ENCODE measurements at regions not wholly inside any gene's neighbourhood (a gene's known extent, or its start where the extent isn't known, plus 50 kb on each side); places are given as distances from the start of the nearest gene placed in this dataset.

- Histone ChIP-seq H3K4me3 (ENCODE audit: low read length) (no peak overlapping the region), H3K9me3 (ENCODE audit: control insufficient read depth in 1 of 2, insufficient read depth in 1 of 2, low read length in 2 of 2) (no peaks in the 10 kb centered on the region), H3K27me3 (ENCODE audit: control insufficient read depth in 1 of 2, insufficient read depth in 2 of 2, low read length in 2 of 2) (peaks cover 0 to 3% of the 10 kb centered on the region in 2 experiments), H3K36me3 (ENCODE audit: insufficient read depth, low read length) (no peaks in the 10 kb centered on the region), H3K27ac (ENCODE audit: low read depth in 1 of 2, low read length in 2 of 2) (no peak overlapping the region), H3K4me1 (ENCODE audit: insufficient read depth, low read length) (no peaks in the 10 kb centered on the region)
- H3K9me3 Mint-ChIP-seq = no peaks in the 10 kb centered on the region
- DNase-seq (no peak), ATAC-seq (ENCODE audit: poor library complexity) (no peak)
- H3K27ac Mint-ChIP-seq = no peak overlapping the region
- TF ChIP-seq, protein P1, sequence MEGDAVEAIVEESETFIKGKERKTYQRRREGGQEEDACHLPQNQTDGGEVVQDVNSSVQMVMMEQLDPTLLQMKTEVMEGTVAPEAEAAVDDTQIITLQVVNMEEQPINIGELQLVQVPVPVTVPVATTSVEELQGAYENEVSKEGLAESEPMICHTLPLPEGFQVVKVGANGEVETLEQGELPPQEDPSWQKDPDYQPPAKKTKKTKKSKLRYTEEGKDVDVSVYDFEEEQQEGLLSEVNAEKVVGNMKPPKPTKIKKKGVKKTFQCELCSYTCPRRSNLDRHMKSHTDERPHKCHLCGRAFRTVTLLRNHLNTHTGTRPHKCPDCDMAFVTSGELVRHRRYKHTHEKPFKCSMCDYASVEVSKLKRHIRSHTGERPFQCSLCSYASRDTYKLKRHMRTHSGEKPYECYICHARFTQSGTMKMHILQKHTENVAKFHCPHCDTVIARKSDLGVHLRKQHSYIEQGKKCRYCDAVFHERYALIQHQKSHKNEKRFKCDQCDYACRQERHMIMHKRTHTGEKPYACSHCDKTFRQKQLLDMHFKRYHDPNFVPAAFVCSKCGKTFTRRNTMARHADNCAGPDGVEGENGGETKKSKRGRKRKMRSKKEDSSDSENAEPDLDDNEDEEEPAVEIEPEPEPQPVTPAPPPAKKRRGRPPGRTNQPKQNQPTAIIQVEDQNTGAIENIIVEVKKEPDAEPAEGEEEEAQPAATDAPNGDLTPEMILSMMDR (IDR thresholded peaks at IDR 0.05) = no peak
- no peaks in the 10 kb centered on the region for H3K4me1 Mint-ChIP-seq (ENCODE audit: low read depth)
- H3K27me3 Mint-ChIP-seq = peaks cover 4% of the 10 kb centered on the region
- H3K4me3 Mint-ChIP-seq = no peak overlapping the region
- POLR2A ChIA-PET = interaction anchor here (0.6 kb wide), 1 partner anchor 272 kb away, joined by 3 read pairs; no protein-coding TSS in a partner anchor
- H3K36me3 Mint-ChIP-seq (ENCODE audit: low read depth) = no peaks in the 10 kb centered on the region
- intact Hi-C loops (cut with DNase I, micrococcal nuclease) = no loop called here
- CTCF ChIA-PET = no interaction called here
These were observed 483.5 kb upstream of the CD180 start for GRCh38 chr5:67680099-67680498.

DNA sequence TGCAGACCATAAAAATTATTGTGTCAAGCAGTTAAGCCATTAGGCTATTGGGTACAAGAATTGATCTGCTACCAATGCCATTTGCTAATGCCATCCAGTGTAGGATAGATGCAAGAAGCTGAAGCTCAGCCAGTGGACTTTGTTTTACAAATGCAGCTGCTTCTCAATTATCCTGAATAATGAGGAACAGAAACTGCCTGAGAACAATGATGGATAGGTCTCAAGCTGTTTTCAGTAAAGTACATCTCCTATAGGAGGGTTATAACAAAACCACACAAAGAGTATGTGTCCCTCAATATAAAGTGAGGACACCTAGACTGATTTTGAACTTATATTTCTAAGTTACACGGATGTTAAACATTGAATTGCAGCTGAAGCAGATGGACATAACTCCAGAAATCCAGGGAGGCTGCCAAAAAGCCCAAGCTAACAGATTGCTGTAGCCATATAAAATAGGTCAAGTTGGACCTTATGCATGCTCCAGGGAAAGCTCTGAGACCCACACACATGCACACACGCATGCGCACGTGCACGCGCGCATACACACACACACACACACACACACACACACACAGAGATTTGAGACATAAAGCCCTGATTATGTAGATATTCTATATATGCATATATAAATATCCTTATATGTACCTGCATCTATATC lies 482.7 kb upstream of the CD180 start:
- Histone ChIP-seq H3K4me1 (ENCODE audit: insufficient read depth, low read length) (no peaks in the 10 kb centered on the region), H3K27ac (ENCODE audit: low read depth in 1 of 2, low read length in 2 of 2) (no peak overlapping the region), H3K36me3 (ENCODE audit: insufficient read depth, low read length) (no peaks in the 10 kb centered on the region), H3K27me3 (ENCODE audit: control insufficient read depth in 1 of 2, insufficient read depth in 2 of 2, low read length in 2 of 2) (peaks cover 0 to 4% of the 10 kb centered on the region in 2 experiments), H3K9me3 (ENCODE audit: control insufficient read depth in 1 of 2, insufficient read depth in 1 of 2, low read length in 2 of 2) (no peaks in the 10 kb centered on the region), H3K4me3 (ENCODE audit: low read length) (no peak overlapping the region)
- intact Hi-C loops (cut with DNase I, micrococcal nuclease) = no loop called here
- DNase-seq (no peak), ATAC-seq (ENCODE audit: poor library complexity) (no peak)
- no peaks in the 10 kb centered on the region for H3K4me1 Mint-ChIP-seq (ENCODE audit: low read depth)
- no peaks in the 10 kb centered on the region for H3K36me3 Mint-ChIP-seq (ENCODE audit: low read depth)
- TF ChIP-seq, protein P1 (IDR thresholded peaks at IDR 0.05) = no peak
- CTCF ChIA-PET = no interaction called here
- H3K27ac Mint-ChIP-seq = no peak overlapping the region
- H3K4me3 Mint-ChIP-seq = no peak overlapping the region
- H3K9me3 Mint-ChIP-seq = no peaks in the 10 kb centered on the region
- H3K27me3 Mint-ChIP-seq = peaks cover 4% of the 10 kb centered on the region
- POLR2A ChIA-PET = no interaction called here

DNA sequence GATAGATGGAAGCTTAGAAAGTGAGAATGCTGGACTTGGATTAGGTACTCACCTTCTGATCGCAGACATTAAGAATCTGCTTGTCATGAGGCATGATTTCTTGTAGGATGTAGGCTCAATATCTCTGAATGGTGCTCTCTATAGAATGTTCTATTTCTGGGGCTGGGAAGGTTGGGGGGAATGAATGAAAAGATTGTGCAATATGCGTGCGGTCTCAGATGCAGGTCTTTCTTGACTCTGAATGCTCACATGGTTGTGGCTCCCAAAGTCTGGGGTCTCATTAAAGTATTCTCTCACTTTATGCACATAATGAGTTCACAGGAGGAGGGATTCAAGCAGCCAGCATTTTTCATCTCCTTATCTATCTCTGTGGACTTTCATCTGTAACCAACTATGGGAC lies 482.0 kb upstream of the CD180 start:
- Histone ChIP-seq H3K4me3 (ENCODE audit: low read length) (no peak overlapping the region), H3K27me3 (ENCODE audit: control insufficient read depth in 1 of 2, insufficient read depth in 2 of 2, low read length in 2 of 2) (peaks cover 0 to 4% of the 10 kb centered on the region in 2 experiments), H3K4me1 (ENCODE audit: insufficient read depth, low read length) (no peaks in the 10 kb centered on the region), H3K27ac (ENCODE audit: low read depth in 1 of 2, low read length in 2 of 2) (no peak overlapping the region), H3K36me3 (ENCODE audit: insufficient read depth, low read length) (no peaks in the 10 kb centered on the region), H3K9me3 (ENCODE audit: control insufficient read depth in 1 of 2, insufficient read depth in 1 of 2, low read length in 2 of 2) (no peaks in the 10 kb centered on the region)
- TF ChIP-seq, protein P1 (IDR thresholded peaks at IDR 0.05) = no peak
- ATAC-seq (ENCODE audit: poor library complexity) = no peak
- no peak overlapping the region for H3K27ac Mint-ChIP-seq
- no peaks in the 10 kb centered on the region for H3K4me1 Mint-ChIP-seq (ENCODE audit: low read depth)
- CTCF ChIA-PET = no interaction called here
- peaks cover 4% of the 10 kb centered on the region for H3K27me3 Mint-ChIP-seq
- intact Hi-C loops (cut with DNase I, micrococcal nuclease) = no loop called here
- H3K9me3 Mint-ChIP-seq = no peaks in the 10 kb centered on the region
- POLR2A ChIA-PET = no interaction called here
- H3K4me3 Mint-ChIP-seq = no peak overlapping the region
- no peaks in the 10 kb centered on the region for H3K36me3 Mint-ChIP-seq (ENCODE audit: low read depth)
- DNase-seq = no peak

Measured in CD4-positive, alpha-beta T cell (primary cell).